ENCODE measurements at regions not wholly inside any gene's neighbourhood (a gene's known extent, or its start where the extent isn't known, plus 50 kb on each side); places are given as distances from the start of the nearest gene placed in this dataset.

- DNase-seq = no peak
Observed at GRCh38 chr2:199019898-199020507, 437.7 kb downstream of the SATB2 start.

GRCh38 chr2:199018826-199019225 lies 438.9 kb downstream of the SATB2 start:
- no peak for DNase-seq

GRCh38 chr2:199015072-199015471 lies 442.7 kb downstream of the SATB2 start:
- DNase-seq = no peak

- no peak for DNase-seq
Observed at GRCh38 chr2:199014226-199014625, 443.5 kb downstream of the SATB2 start.

- DNase-seq = no peak
Observed at GRCh38 chr2:199011908-199012307, 445.8 kb downstream of the SATB2 start.

GRCh38 chr2:198994678-198995077 lies 463.1 kb downstream of the SATB2 start:
- DNase-seq = no peak

GRCh38 chr2:198991431-198991830 lies 466.3 kb downstream of the SATB2 start:
- no peak for DNase-seq

GRCh38 chr2:198975779-198976178 lies 482.0 kb downstream of the SATB2 start:
- no peak for DNase-seq

GRCh38 chr2:198973785-198974184 lies 484.0 kb downstream of the SATB2 start:
- DNase-seq = no peak

- no peak for DNase-seq
Observed at GRCh38 chr2:198973181-198973580, 484.6 kb downstream of the SATB2 start.

- no peak for DNase-seq
Observed at GRCh38 chr2:198968545-198968944, 489.2 kb downstream of the SATB2 start.

- no peak for DNase-seq
Observed at GRCh38 chr2:198966269-198966668, 491.5 kb downstream of the SATB2 start.

- no peak for DNase-seq
Observed at GRCh38 chr2:198961547-198961946, 496.2 kb downstream of the SATB2 start.

GRCh38 chr2:198957181-198957580 lies 500.6 kb downstream of the SATB2 start:
- no peak for DNase-seq

- DNase-seq = no peak
Observed at GRCh38 chr2:198953328-198953727, 504.4 kb downstream of the SATB2 start.

- DNase-seq = no peak
Observed at GRCh38 chr2:198950803-198951202, 506.9 kb downstream of the SATB2 start.

GRCh38 chr2:198945496-198945895 lies 512.2 kb downstream of the SATB2 start:
- DNase-seq = no peak

GRCh38 chr2:198930170-198930569 lies 527.6 kb downstream of the SATB2 start:
- DNase-seq = no peak

- DNase-seq = no peak
Observed at GRCh38 chr2:198928026-198928425, 529.7 kb downstream of the SATB2 start.

- DNase-seq = no peak
Observed at GRCh38 chr2:198917926-198918720, 539.6 kb downstream of the SATB2 start.

- no peak for DNase-seq
Observed at GRCh38 chr2:198917275-198917674, 540.5 kb downstream of the SATB2 start.

- DNase-seq = no peak
Observed at GRCh38 chr2:198916548-198917080, 541.1 kb downstream of the SATB2 start.

GRCh38 chr2:198913394-198914152 lies 544.2 kb downstream of the SATB2 start:
- no peak for DNase-seq

All from CD4-positive, alpha-beta T cell treated with Interferon alpha-2 for 1 hour (primary cell).